ENCODE measurements at regions not wholly inside any gene's neighbourhood (a gene's known extent, or its start where the extent isn't known, plus 50 kb on each side); places are given as distances from the start of the nearest gene placed in this dataset.

DNA sequence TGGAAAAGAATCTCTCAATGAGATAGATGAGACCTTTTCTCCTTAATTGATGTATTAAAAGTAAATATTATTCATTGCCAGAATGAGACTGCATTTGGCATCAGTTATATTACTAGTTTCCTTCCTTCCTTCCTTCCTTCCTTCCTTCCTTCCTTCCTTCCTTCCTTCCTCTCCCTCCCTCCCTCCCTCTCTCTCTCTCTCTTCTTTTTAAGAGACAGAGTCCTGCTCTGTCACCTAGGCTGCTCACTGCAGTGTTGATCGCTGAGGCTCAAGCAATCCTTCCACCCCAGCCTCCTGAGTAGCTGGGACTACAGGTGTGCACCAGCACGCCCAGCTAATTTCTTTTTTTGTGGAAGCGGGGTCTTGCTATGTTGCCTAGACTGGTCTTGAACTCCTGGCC, 50.4 kb upstream of the ARX start:
- Mint-ChIP-seq H3K4me3 (no peak overlapping the region), H3K9me3 (peaks cover 3% of the 10 kb centered on the region)
- intact Hi-C loops (cut with micrococcal nuclease) = no loop called here

More for the DNA sequence above, 50.4 kb upstream of the ARX start:
- no peak overlapping the region for H3K27ac Mint-ChIP-seq
- no peaks in the 10 kb centered on the region for H3K36me3 Mint-ChIP-seq (ENCODE audit: low read depth)
- no peaks in the 10 kb centered on the region for H3K27me3 Mint-ChIP-seq (ENCODE audit: low read depth)
- CTCF ChIA-PET = no interaction called here
- peaks cover 7% of the 10 kb centered on the region for H3K4me1 Mint-ChIP-seq (ENCODE audit: low read depth)
- DNase-seq = no peak

Measured in activated naive CD4-positive, alpha-beta T cell treated with anti-CD3 and anti-CD28 coated beads for 36 hours (primary cell).